ENCODE measurements at regions not wholly inside any gene's neighbourhood (a gene's known extent, or its start where the extent isn't known, plus 50 kb on each side); places are given as distances from the start of the nearest gene placed in this dataset.
A peak's percentile ranks its signal among the peaks of the same experiment; 100 is the strongest.

GRCh38 chr6:139514819-139515218 is 140.4 kb upstream of the CITED2 start:
- no peak overlapping the region for H3K4me3 ChIP-seq (ENCODE audit: low read depth, low read length)
- TF ChIP-seq MAX (IDR thresholded peaks at IDR 0.05; ENCODE audit: low read depth, low read length) = no peak
- no peak for TF ChIP-seq POLR2A (IDR thresholded peaks at IDR 0.05; ENCODE audit: extremely low read depth, insufficient read length)
- TF ChIP-seq CTCF (IDR thresholded peaks at IDR 0.05; ENCODE audit: low read depth, low read length) = no peak
- no peak for TF ChIP-seq MYC (IDR thresholded peaks at IDR 0.05; ENCODE audit: low read depth, low read length)
- no peak for DNase-seq (ENCODE audit: low read depth)

GRCh38 chr6:139510040-139510790 is 135.8 kb upstream of the CITED2 start:
- no peak overlapping the region for H3K4me3 ChIP-seq (ENCODE audit: low read depth, low read length)
- DNase-seq (ENCODE audit: low read depth) = no peak
- TF ChIP-seq MYC (IDR thresholded peaks at IDR 0.05; ENCODE audit: low read depth, low read length) (no peak), MAX (IDR thresholded peaks at IDR 0.05; ENCODE audit: low read depth, low read length) (no peak), POLR2A (IDR thresholded peaks at IDR 0.05; ENCODE audit: extremely low read depth, insufficient read length) (no peak), CTCF (IDR thresholded peaks at IDR 0.05; ENCODE audit: low read depth, low read length) (no peak)

GRCh38 chr6:139509167-139509566 is 134.7 kb upstream of the CITED2 start:
- DNase-seq (ENCODE audit: low read depth) = no peak
- H3K4me3 ChIP-seq (ENCODE audit: low read depth, low read length) = no peak overlapping the region
- no peak for TF ChIP-seq MAX (IDR thresholded peaks at IDR 0.05; ENCODE audit: low read depth, low read length)
- TF ChIP-seq MYC (IDR thresholded peaks at IDR 0.05; ENCODE audit: low read depth, low read length) = no peak
- no peak for TF ChIP-seq CTCF (IDR thresholded peaks at IDR 0.05; ENCODE audit: low read depth, low read length)
- TF ChIP-seq POLR2A (IDR thresholded peaks at IDR 0.05; ENCODE audit: extremely low read depth, insufficient read length) = no peak

- no peak for DNase-seq (ENCODE audit: low read depth)
- TF ChIP-seq POLR2A (IDR thresholded peaks at IDR 0.05; ENCODE audit: extremely low read depth, insufficient read length) = no peak
- TF ChIP-seq MAX (IDR thresholded peaks at IDR 0.05; ENCODE audit: low read depth, low read length) = no peak
- no peak overlapping the region for H3K4me3 ChIP-seq (ENCODE audit: low read depth, low read length)
Measured at GRCh38 chr6:139508576-139508975, 134.1 kb upstream of the CITED2 start.

GRCh38 chr6:139508023-139508422 is 133.6 kb upstream of the CITED2 start:
- peak; percentile 9 for DNase-seq (ENCODE audit: low read depth)
- no peak overlapping the region for H3K4me3 ChIP-seq (ENCODE audit: low read depth, low read length)
- TF ChIP-seq POLR2A (IDR thresholded peaks at IDR 0.05; ENCODE audit: extremely low read depth, insufficient read length) (no peak), MYC (IDR thresholded peaks at IDR 0.05; ENCODE audit: low read depth, low read length) (no peak), CTCF (IDR thresholded peaks at IDR 0.05; ENCODE audit: low read depth, low read length) (no peak), MAX (IDR thresholded peaks at IDR 0.05; ENCODE audit: low read depth, low read length) (no peak)

- no peak for DNase-seq (ENCODE audit: low read depth)
- H3K4me3 ChIP-seq (ENCODE audit: low read depth, low read length) = no peak overlapping the region
- TF ChIP-seq MAX (IDR thresholded peaks at IDR 0.05; ENCODE audit: low read depth, low read length) (no peak), MYC (IDR thresholded peaks at IDR 0.05; ENCODE audit: low read depth, low read length) (no peak), CTCF (IDR thresholded peaks at IDR 0.05; ENCODE audit: low read depth, low read length) (no peak), POLR2A (IDR thresholded peaks at IDR 0.05; ENCODE audit: extremely low read depth, insufficient read length) (no peak)
Measured at GRCh38 chr6:139500977-139501376, 126.5 kb upstream of the CITED2 start.
